NCI-H2196 (cell line): ENCODE measurements at regions not wholly inside any gene's neighbourhood (a gene's known extent, or its start where the extent isn't known, plus 50 kb on each side); places are given as distances from the start of the nearest gene placed in this dataset.
"Not testable (repeated sequence)": the region's sequence is repeated elsewhere in the genome, so short reads cannot be mapped to it uniquely, and the experiment has no call there.

Experiments used
- DNase-seq: peaks from one replicate; lab custom pipeline; 2025; ENCODE audit not compliant: unreplicated experiment; lab: John Stamatoyannopoulos, UW

GRCh38 chr5:109283086-109283485 is 126.7 kb downstream of the PJA2 start:
- DNase-seq: not testable (repeated sequence)

- peak; percentile 64 for DNase-seq
Observed at GRCh38 chr5:109281136-109281690, 128.6 kb downstream of the PJA2 start.

GRCh38 chr5:109278141-109278540 is 131.6 kb downstream of the PJA2 start:
- DNase-seq: no peak

GRCh38 chr5:109275919-109276318 is 133.9 kb downstream of the PJA2 start:
- DNase-seq: no peak

GRCh38 chr5:109273594-109273993 is 136.2 kb downstream of the PJA2 start:
- DNase-seq: no peak

GRCh38 chr5:109267283-109267682 is 142.5 kb downstream of the PJA2 start:
- no peak for DNase-seq

- no peak for DNase-seq
Observed at GRCh38 chr5:109258755-109259154, 151.0 kb downstream of the PJA2 start.

GRCh38 chr5:109256486-109256885 is 153.3 kb downstream of the PJA2 start:
- no peak for DNase-seq

- DNase-seq: no peak
Observed at GRCh38 chr5:109254511-109254910, 155.3 kb downstream of the PJA2 start.

- no peak for DNase-seq
Observed at GRCh38 chr5:109253262-109253661, 156.5 kb downstream of the PJA2 start.

GRCh38 chr5:109252731-109253130 is 157.0 kb downstream of the PJA2 start:
- DNase-seq: no peak

- no peak for DNase-seq
Observed at GRCh38 chr5:109250533-109251329, 159.0 kb downstream of the PJA2 start.

GRCh38 chr5:109250080-109250479 is 159.7 kb downstream of the PJA2 start:
- DNase-seq: no peak

GRCh38 chr5:109249126-109249525 is 160.6 kb downstream of the PJA2 start:
- no peak for DNase-seq

- no peak for DNase-seq
Observed at GRCh38 chr5:109247986-109248385, 161.8 kb downstream of the PJA2 start.

GRCh38 chr5:109246841-109247592 is 162.8 kb downstream of the PJA2 start:
- no peak for DNase-seq
